Caco-2 (cell line): ENCODE measurements at regions not wholly inside any gene's neighbourhood (a gene's known extent, or its start where the extent isn't known, plus 50 kb on each side); places are given as distances from the start of the nearest gene placed in this dataset.
"Not testable (repeated sequence)": the region's sequence is repeated elsewhere in the genome, so short reads cannot be mapped to it uniquely, and the experiment has no call there.

Experiments
- BruUV-seq: library from RNA; stranded (reverse); fragments of 400-500 nt; replicated peaks from 2 replicates; lab custom pipeline; 2021; lab: Mats Ljungman, UMichigan
- CTCF ChIA-PET: fragments of 300-600 bp; sonication (Branson Sonifier 250); formaldehyde crosslinking; loops from one replicate; lab custom pipeline; 2022; ENCODE audit warnings: antibody characterized with exemption; lab: Charles Lee
- POLR2A ChIA-PET: fragments of 300-600 bp; sonication (Branson Sonifier 250); formaldehyde crosslinking; loops from one replicate; lab custom pipeline; 2022; ENCODE audit warnings: antibody characterized with exemption; lab: Charles Lee
- DNase-seq, 2 experiments: peaks; one replicate each; pipeline versions ENCODE4 v3.0.0 to v3.0.0-alpha.2; 2020 to 2022
- H3K27me3 ChIP-seq: replicated peaks from 2 replicates; pipeline ENCODE4 v1.6.0; 2011; ENCODE audit warnings: low read length; ENCODE audit not compliant: control insufficient read depth, insufficient read depth
- H3K36me3 ChIP-seq: 2 replicates; pipeline ENCODE4 v1.5.1; 2011; ENCODE audit warnings: low read length; ENCODE audit not compliant: control insufficient read depth, insufficient read depth
- H3K4me1 ChIP-seq: fragments of 250-450 bp; sonication (Bioruptor Pico); 2 replicates; pipeline ENCODE4 v1.5.1; 2020; ENCODE audit warnings: mild to moderate bottlenecking
- H3K4me3 ChIP-seq: 2 replicates; pipeline ENCODE4 v1.5.1; 2011; ENCODE audit warnings: low read depth, mild to moderate bottlenecking, control low read depth, low read length
- H3K9me3 ChIP-seq: fragments of 250-450 bp; sonication (Bioruptor Pico); 2 replicates; pipeline ENCODE4 v1.5.1; 2020; ENCODE audit warnings: mild to moderate bottlenecking, moderate library complexity
- H3K27ac Mint-ChIP-seq: one replicate; pipeline ENCODE4 v1.8.0; 2022; ENCODE audit warnings: mixed read lengths; ENCODE audit not compliant: unreplicated experiment
- H3K27me3 Mint-ChIP-seq: one replicate; pipeline ENCODE4 v1.8.0; 2022; ENCODE audit warnings: mixed read lengths; ENCODE audit not compliant: insufficient read depth, unreplicated experiment
- H3K36me3 Mint-ChIP-seq: one replicate; pipeline ENCODE4 v1.8.0; 2022; ENCODE audit warnings: mild to moderate bottlenecking, mixed read lengths; ENCODE audit not compliant: insufficient read depth, unreplicated experiment
- H3K4me1 Mint-ChIP-seq: one replicate; pipeline ENCODE4 v1.8.0; 2022; ENCODE audit warnings: low read depth, mixed read lengths; ENCODE audit not compliant: unreplicated experiment
- H3K4me3 Mint-ChIP-seq: one replicate; pipeline ENCODE4 v1.8.0; 2022; ENCODE audit warnings: mild to moderate bottlenecking, moderate library complexity, mixed read lengths; ENCODE audit not compliant: unreplicated experiment
- H3K9me3 Mint-ChIP-seq: one replicate; pipeline ENCODE4 v1.8.0; 2022; ENCODE audit warnings: mixed read lengths; ENCODE audit not compliant: unreplicated experiment
- intact Hi-C: fragments of 100-400 bp; cut with micrococcal nuclease; formaldehyde crosslinking; loops from one replicate; pipeline ENCODE4 v1.10.0; 2022; ENCODE audit not compliant: unreplicated experiment
- TF ChIP-seq, protein P1 (sequence below), 2 experiments: fragments of 200-600 bp in 1 of 2; IDR thresholded peaks; 1 replicate in 1 of 2; 2 replicates in 1 of 2; pipeline versions ENCODE4 v1.5.1 to v1.8.0; 2011 to 2022; ENCODE audit warnings: antibody characterized with exemption in 1 of 2, control low read depth in 1 of 2, inconsistent platforms in 1 of 2, low read depth in 1 of 2, low read length in 1 of 2, mild to moderate bottlenecking in 1 of 2, moderate library complexity in 1 of 2; ENCODE audit not compliant: insufficient read depth in 1 of 2, severe bottlenecking in 1 of 2, unreplicated experiment in 1 of 2

DNA sequence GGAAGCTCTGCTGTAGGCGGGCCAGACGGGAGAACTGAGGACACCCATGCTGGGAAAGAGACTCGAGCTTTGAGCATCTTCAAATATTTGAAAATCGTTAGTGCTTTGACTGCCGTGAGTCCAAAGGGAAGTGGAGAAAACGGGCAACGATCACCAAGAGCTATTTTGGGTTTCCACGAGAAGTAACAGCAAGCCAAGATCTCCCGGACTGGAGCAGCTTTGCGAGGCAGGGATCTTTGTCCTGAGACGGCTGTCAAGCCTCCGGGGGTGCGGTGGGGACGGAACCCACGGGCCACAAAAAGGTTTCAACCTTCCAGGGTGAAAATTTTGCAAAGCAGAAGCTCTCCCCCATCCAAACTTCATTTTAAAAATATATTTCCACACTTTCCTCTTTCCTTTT lies 195.8 kb downstream of the NDUFA10 start:
- no peaks in the 10 kb centered on the region for H3K36me3 Mint-ChIP-seq

DNA sequence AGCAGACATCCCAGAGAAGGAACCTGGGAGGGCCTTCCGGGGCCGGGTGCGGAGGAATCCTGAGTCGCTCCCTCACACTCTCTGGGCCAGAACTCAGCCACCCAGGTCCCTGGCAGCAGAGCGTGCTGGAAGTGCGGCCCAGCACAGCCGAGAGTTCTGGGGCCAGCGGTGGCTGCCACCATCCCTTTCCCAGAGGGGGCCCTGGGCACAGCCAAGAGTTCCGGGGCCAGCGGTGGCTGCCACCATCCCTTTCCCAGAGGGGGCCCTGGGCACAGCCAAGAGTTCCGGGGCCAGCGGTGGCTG lies 196.2 kb downstream of the NDUFA10 start:
- H3K4me1 ChIP-seq, DNase-seq, H3K27me3 ChIP-seq, intact Hi-C loops, CTCF ChIA-PET, H3K4me1 Mint-ChIP-seq, H3K9me3 ChIP-seq, H3K36me3 ChIP-seq, H3K4me3 ChIP-seq, POLR2A ChIA-PET, H3K36me3 Mint-ChIP-seq, H3K27ac Mint-ChIP-seq, BruUV-seq, H3K27me3 Mint-ChIP-seq, H3K4me3 Mint-ChIP-seq: not testable (repeated sequence)
- H3K9me3 Mint-ChIP-seq: peaks cover 16% of the 10 kb centered on the region

More for the DNA sequence above, 195.8 kb downstream of the NDUFA10 start:
- H3K27me3 ChIP-seq: no peaks in the 10 kb centered on the region
- no peaks in the 10 kb centered on the region for H3K36me3 ChIP-seq
- H3K4me1 ChIP-seq: no peaks in the 10 kb centered on the region
- DNase-seq: no peak
- TF ChIP-seq, protein P1, sequence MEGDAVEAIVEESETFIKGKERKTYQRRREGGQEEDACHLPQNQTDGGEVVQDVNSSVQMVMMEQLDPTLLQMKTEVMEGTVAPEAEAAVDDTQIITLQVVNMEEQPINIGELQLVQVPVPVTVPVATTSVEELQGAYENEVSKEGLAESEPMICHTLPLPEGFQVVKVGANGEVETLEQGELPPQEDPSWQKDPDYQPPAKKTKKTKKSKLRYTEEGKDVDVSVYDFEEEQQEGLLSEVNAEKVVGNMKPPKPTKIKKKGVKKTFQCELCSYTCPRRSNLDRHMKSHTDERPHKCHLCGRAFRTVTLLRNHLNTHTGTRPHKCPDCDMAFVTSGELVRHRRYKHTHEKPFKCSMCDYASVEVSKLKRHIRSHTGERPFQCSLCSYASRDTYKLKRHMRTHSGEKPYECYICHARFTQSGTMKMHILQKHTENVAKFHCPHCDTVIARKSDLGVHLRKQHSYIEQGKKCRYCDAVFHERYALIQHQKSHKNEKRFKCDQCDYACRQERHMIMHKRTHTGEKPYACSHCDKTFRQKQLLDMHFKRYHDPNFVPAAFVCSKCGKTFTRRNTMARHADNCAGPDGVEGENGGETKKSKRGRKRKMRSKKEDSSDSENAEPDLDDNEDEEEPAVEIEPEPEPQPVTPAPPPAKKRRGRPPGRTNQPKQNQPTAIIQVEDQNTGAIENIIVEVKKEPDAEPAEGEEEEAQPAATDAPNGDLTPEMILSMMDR (IDR thresholded peaks at IDR 0.05; ENCODE audit: insufficient read depth in 1 of 2, low read depth in 1 of 2, low read length in 1 of 2, severe bottlenecking in 1 of 2, unreplicated experiment in 1 of 2): no peak
- no peaks in the 10 kb centered on the region for H3K9me3 ChIP-seq
- BruUV-seq: no TSS peak
- H3K27me3 Mint-ChIP-seq: no peaks in the 10 kb centered on the region
- intact Hi-C loops: no loop called here
- no peaks in the 10 kb centered on the region for H3K4me1 Mint-ChIP-seq
- POLR2A ChIA-PET: no interaction called here
- no peak overlapping the region for H3K4me3 Mint-ChIP-seq
- peaks cover 16% of the 10 kb centered on the region for H3K9me3 Mint-ChIP-seq
- H3K27ac Mint-ChIP-seq: no peak overlapping the region
- no peak overlapping the region for H3K4me3 ChIP-seq
- CTCF ChIA-PET: no interaction called here

DNA sequence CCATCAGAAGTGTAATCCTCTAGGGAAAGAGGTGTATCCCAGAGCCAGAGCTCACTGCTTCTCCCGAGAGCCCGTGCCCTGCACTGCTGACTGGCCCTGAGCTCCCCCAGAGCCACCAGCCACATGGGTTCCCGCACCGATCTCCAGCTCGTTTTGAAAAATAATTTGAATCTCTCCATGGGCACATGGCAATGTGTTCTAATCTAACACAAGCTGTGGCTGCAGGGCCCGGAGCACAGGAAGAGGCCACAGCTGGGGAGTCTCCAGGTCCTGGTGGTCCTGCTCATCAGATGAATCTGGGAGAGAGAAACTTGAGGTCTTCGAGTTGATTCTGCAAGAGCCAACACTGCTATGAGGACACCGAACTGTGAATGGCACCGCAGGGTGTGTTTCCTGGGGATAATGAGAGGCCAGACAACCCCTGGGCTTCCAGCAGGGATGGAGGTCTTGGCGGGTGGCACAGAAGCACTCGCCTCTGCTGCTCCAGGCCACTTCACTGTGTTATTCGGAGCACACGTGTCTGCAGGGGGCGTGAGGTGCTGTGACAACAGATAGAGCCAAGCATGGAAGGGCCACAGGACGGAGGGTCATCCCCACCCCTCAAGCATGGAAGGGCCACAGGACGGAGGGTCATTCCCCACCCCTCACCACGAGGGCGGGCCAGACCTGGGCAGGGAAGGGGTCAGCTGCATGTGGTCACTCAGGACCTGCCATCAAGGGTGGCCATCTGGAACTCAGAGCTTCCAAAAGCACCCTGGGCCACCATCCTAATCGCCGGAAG lies 196.8 kb downstream of the NDUFA10 start:
- Histone ChIP-seq H3K36me3 (no peaks in the 10 kb centered on the region), H3K4me1 (no peaks in the 10 kb centered on the region), H3K27me3 (no peaks in the 10 kb centered on the region), H3K9me3 (no peaks in the 10 kb centered on the region), H3K4me3 (no peak overlapping the region)
- Mint-ChIP-seq H3K4me3 (no peak overlapping the region), H3K4me1 (no peaks in the 10 kb centered on the region), H3K36me3 (no peaks in the 10 kb centered on the region), H3K27ac (no peak overlapping the region), H3K9me3 (peaks cover 14% of the 10 kb centered on the region), H3K27me3 (no peaks in the 10 kb centered on the region)
- TF ChIP-seq, protein P1 (IDR thresholded peaks at IDR 0.05; ENCODE audit: insufficient read depth in 1 of 2, low read depth in 1 of 2, low read length in 1 of 2, severe bottlenecking in 1 of 2, unreplicated experiment in 1 of 2): no peak
- ChIA-PET POLR2A (no interaction called here), CTCF (no interaction called here)
- no peak for DNase-seq
- no TSS peak for BruUV-seq
- intact Hi-C loops: no loop called here
